WTC11 (cell line): ENCODE measurements at regions not wholly inside any gene's neighbourhood (a gene's known extent, or its start where the extent isn't known, plus 50 kb on each side); places are given as distances from the start of the nearest gene placed in this dataset.

ENCODE experiments used
- CTCF ChIP-seq: fragments of 200-600 bp; IDR thresholded peaks from 2 replicates; pipeline ENCODE4 v1.8.0; 2022; ENCODE audit warnings: antibody characterized with exemption
- E2F4 ChIP-seq: sonication (generic); formaldehyde crosslinking; IDR thresholded peaks from 2 replicates; pipeline ENCODE4 v1.8.1; 2022; ENCODE audit warnings: low read depth, mild to moderate bottlenecking, moderate library complexity, missing genetic modification reagents, borderline replicate concordance
- FOXP1 ChIP-seq: sonication (generic); formaldehyde crosslinking; IDR thresholded peaks from 2 replicates; pipeline ENCODE4 v1.8.0; 2022; ENCODE audit warnings: missing genetic modification reagents, mild to moderate bottlenecking, moderate library complexity, borderline replicate concordance
- GABPB1 ChIP-seq: sonication (generic); formaldehyde crosslinking; IDR thresholded peaks from 2 replicates; pipeline ENCODE4 v1.8.1; 2023; ENCODE audit warnings: mild to moderate bottlenecking, missing genetic modification reagents
- MAX ChIP-seq: sonication (generic); formaldehyde crosslinking; IDR thresholded peaks from 2 replicates; pipeline ENCODE4 v1.8.0; 2022; ENCODE audit warnings: mild to moderate bottlenecking, missing genetic modification reagents
- SP1 ChIP-seq: sonication (generic); formaldehyde crosslinking; conservative IDR thresholded peaks from 2 replicates; pipeline ENCODE4 v1.8.1; 2022; ENCODE audit warnings: missing genetic modification reagents
- ZNF121 ChIP-seq: sonication (generic); formaldehyde crosslinking; IDR thresholded peaks from 2 replicates; pipeline ENCODE4 v1.8.0; 2023; ENCODE audit warnings: missing genetic modification reagents
- ZNF512 ChIP-seq: sonication (generic); formaldehyde crosslinking; IDR thresholded peaks from 2 replicates; pipeline ENCODE4 v1.8.1; 2022; ENCODE audit warnings: missing genetic modification reagents, borderline replicate concordance
- TF ChIP-seq, protein P1 (sequence below): sonication (generic); formaldehyde crosslinking; conservative IDR thresholded peaks from 2 replicates; pipeline ENCODE4 v1.8.1; 2022; ENCODE audit warnings: mild to moderate bottlenecking, missing genetic modification reagents

GRCh38 chr12:83573671-83574070 is 887.0 kb downstream of the TMTC2 start:
- TF ChIP-seq CTCF (no peak), ZNF121 (CRISPR knock-in tag) (no peak), E2F4 (CRISPR knock-in tag) (no peak), ZNF512 (CRISPR knock-in tag) (no peak), SP1 (CRISPR knock-in tag) (no peak), MAX (no peak), GABPB1 (no peak), FOXP1 (CRISPR knock-in tag) (no peak)
- TF ChIP-seq, protein P1, sequence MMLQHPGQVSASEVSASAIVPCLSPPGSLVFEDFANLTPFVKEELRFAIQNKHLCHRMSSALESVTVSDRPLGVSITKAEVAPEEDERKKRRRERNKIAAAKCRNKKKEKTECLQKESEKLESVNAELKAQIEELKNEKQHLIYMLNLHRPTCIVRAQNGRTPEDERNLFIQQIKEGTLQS = no peak
